Left lung (tissue), 4 donors: ENCODE measurements at regions not wholly inside any gene's neighbourhood (a gene's known extent, or its start where the extent isn't known, plus 50 kb on each side); places are given as distances from the start of the nearest gene placed in this dataset.

Source experiments
- ATAC-seq: fragments of 200-7000 bp; cut with Tn5 transposase; one replicate; pipeline ENCODE4 v1.9.1; 2020; ENCODE audit warnings: moderate library complexity
- DNase-seq, 4 donors: peaks; one replicate each; pipeline ENCODE4 v3.0.0-alpha.2; 2013 to 2020
- H3K27ac ChIP-seq, 2 donors: fragments of 200-600 bp; sonication (generic) in 1 of 2; one replicate each; pipeline versions ENCODE4 v1.5.0 to v1.8.0; 2020 to 2021
- H3K27me3 ChIP-seq, 2 donors: fragments of 200-600 bp; sonication (generic) in 1 of 2; one replicate each; pipeline versions ENCODE4 v1.5.0 to v1.8.0; 2020 to 2021
- H3K36me3 ChIP-seq, 2 donors: fragments of 200-600 bp; sonication (generic) in 1 of 2; one replicate each; pipeline versions ENCODE4 v1.5.0 to v1.8.0; 2020 to 2021
- H3K4me1 ChIP-seq, 2 donors: fragments of 200-600 bp; one replicate each; pipeline ENCODE4 v1.8.0; 2021
- H3K4me3 ChIP-seq, 2 donors: fragments of 200-600 bp; sonication (generic) in 1 of 2; one replicate each; pipeline versions ENCODE4 v1.5.0 to v1.8.0; 2020 to 2021; ENCODE audit warnings: mild to moderate bottlenecking in 1 of 2
- H3K9me3 ChIP-seq, 2 donors: fragments of 200-600 bp; sonication (generic) in 1 of 2; one replicate each; pipeline versions ENCODE4 v1.5.0 to v1.8.0; 2020 to 2021
- CTCF ChIP-seq, 2 donors: fragments of 200-600 bp; sonication (generic) in 1 of 2; IDR thresholded peaks; one replicate each; pipeline versions ENCODE4 v1.5.0 to v1.8.0; 2021; ENCODE audit warnings: antibody characterized with exemption in 2 of 2
- intact Hi-C, 2 donors: fragments of 100-400 bp; cut with DNase I; formaldehyde crosslinking; loops; one replicate each; pipeline versions ENCODE4 v1.11.2 to v1.14.2; 2022
- donor health status: DM: no; HTN: yes; CAD: no.
- donor health status: DM: no; HTN: no; CAD: no.

- intact Hi-C loops = no loop called here
- Histone ChIP-seq H3K4me1 (no peaks in the 10 kb centered on the region), H3K36me3 (no peaks in the 10 kb centered on the region), H3K9me3 (no peaks in the 10 kb centered on the region), H3K4me3 (no peak overlapping the region), H3K27ac (no peak overlapping the region), H3K27me3 (peaks cover 11 to 75% of the 10 kb centered on the region in 2 donors)
- no peak for TF ChIP-seq CTCF (IDR thresholded peaks at IDR 0.05)
- ATAC-seq (no peak), DNase-seq (no peak)
Measured at GRCh38 chr20:59515906-59516209, 88.5 kb upstream of the PHACTR3 start.

GRCh38 chr20:59518881-59519706 lies 85.2 kb upstream of the PHACTR3 start:
- no peaks in the 10 kb centered on the region for H3K36me3 ChIP-seq
- peaks cover 11 to 92% of the 10 kb centered on the region in 2 donors for H3K27me3 ChIP-seq
- H3K9me3 ChIP-seq = no peaks in the 10 kb centered on the region
- DNase-seq (peak in 1 of 4 donors; percentile 36), ATAC-seq (peak; percentile 89)
- intact Hi-C loops = no loop called here
- peak; percentile 81 to 96 for TF ChIP-seq CTCF (IDR thresholded peaks at IDR 0.05)
- no peak overlapping the region for H3K27ac ChIP-seq
- H3K4me3 ChIP-seq = no peak overlapping the region
- H3K4me1 ChIP-seq = no peaks in the 10 kb centered on the region

GRCh38 chr20:59519707-59520014 lies 84.7 kb upstream of the PHACTR3 start:
- no peak for ATAC-seq

GRCh38 chr20:59520814-59521213 lies 83.5 kb upstream of the PHACTR3 start:
- Histone ChIP-seq H3K36me3 (no peaks in the 10 kb centered on the region), H3K27ac (no peak overlapping the region), H3K27me3 (peaks cover 8 to 91% of the 10 kb centered on the region in 2 donors), H3K9me3 (no peaks in the 10 kb centered on the region), H3K4me3 (no peak overlapping the region), H3K4me1 (no peaks in the 10 kb centered on the region)
- intact Hi-C loops = no loop called here
- DNase-seq = no peak
- no peak for ATAC-seq
- no peak for TF ChIP-seq CTCF (IDR thresholded peaks at IDR 0.05)

More at GRCh38 chr20:59519707-59520014, 84.7 kb upstream of the PHACTR3 start:
- no peaks in the 10 kb centered on the region for H3K4me1 ChIP-seq
- intact Hi-C loops = no loop called here
- no peaks in the 10 kb centered on the region for H3K36me3 ChIP-seq
- no peaks in the 10 kb centered on the region for H3K9me3 ChIP-seq
- TF ChIP-seq CTCF (IDR thresholded peaks at IDR 0.05) = no peak
- no peak for DNase-seq
- H3K4me3 ChIP-seq = no peak overlapping the region
- peaks cover 11 to 91% of the 10 kb centered on the region in 2 donors for H3K27me3 ChIP-seq
- no peak overlapping the region for H3K27ac ChIP-seq

GRCh38 chr20:59525500-59526241 lies 78.7 kb upstream of the PHACTR3 start:
- H3K4me1 ChIP-seq = no peaks in the 10 kb centered on the region
- no peaks in the 10 kb centered on the region for H3K9me3 ChIP-seq
- H3K27me3 ChIP-seq = peaks cover 26 to 83% of the 10 kb centered on the region in 2 donors
- H3K4me3 ChIP-seq = no peak overlapping the region
- intact Hi-C loops = no loop called here
- H3K27ac ChIP-seq = no peak overlapping the region
- ATAC-seq (peak; percentile 96), DNase-seq (peak in 3 of 4 donors; percentile 36 to 81 (median 60))
- TF ChIP-seq CTCF (IDR thresholded peaks at IDR 0.05) = peak; percentile 77 to 85
- no peaks in the 10 kb centered on the region for H3K36me3 ChIP-seq
